Mesenchymal stem cell (in vitro differentiated cells and primary cell): ENCODE measurements at regions not wholly inside any gene's neighbourhood (a gene's known extent, or its start where the extent isn't known, plus 50 kb on each side); places are given as distances from the start of the nearest gene placed in this dataset.

ENCODE experiments used
- DNase-seq: peaks from one replicate; pipeline ENCODE4 v3.0.0-alpha.2; 2013
- H2AFZ ChIP-seq: one replicate; pipeline ENCODE4 v1.6.1; 2013; ENCODE audit warnings: low read depth, mild to moderate bottlenecking, control low read depth, inconsistent platforms, low read length, moderate library complexity
- H2AK5ac ChIP-seq: 2 replicates; pipeline ENCODE4 v1.6.1; 2013; ENCODE audit warnings: low read length, moderate library complexity, mild to moderate bottlenecking, inconsistent platforms; ENCODE audit not compliant: severe bottlenecking
- H2BK120ac ChIP-seq: one replicate; pipeline ENCODE4 v1.6.1; 2013; ENCODE audit warnings: low read depth, mild to moderate bottlenecking, inconsistent platforms, low read length, moderate library complexity
- H2BK12ac ChIP-seq, 2 experiments: one replicate each; pipeline ENCODE4 v1.6.1; 2013; ENCODE audit warnings: inconsistent platforms in 2 of 2, low read length in 2 of 2, mild to moderate bottlenecking in 2 of 2, moderate library complexity in 2 of 2, control low read depth in 1 of 2
- H2BK15ac ChIP-seq: one replicate; pipeline ENCODE4 v1.6.1; 2013; ENCODE audit warnings: mild to moderate bottlenecking, low read depth, inconsistent platforms; ENCODE audit not compliant: poor library complexity, severe bottlenecking
- H2BK5ac ChIP-seq: 2 replicates; pipeline ENCODE4 v1.6.1; 2013; ENCODE audit warnings: low read depth, mild to moderate bottlenecking, low read length, control low read depth, inconsistent platforms; ENCODE audit not compliant: poor library complexity, severe bottlenecking
- H3K14ac ChIP-seq, 2 experiments: one replicate each; pipeline ENCODE4 v1.6.1; 2013; ENCODE audit warnings: inconsistent platforms in 2 of 2, low read length in 2 of 2, control low read depth in 1 of 2, mild to moderate bottlenecking in 1 of 2, moderate library complexity in 1 of 2
- H3K18ac ChIP-seq, 2 experiments: one replicate each; pipeline ENCODE4 v1.6.1; 2013; ENCODE audit warnings: inconsistent platforms in 2 of 2, low read length in 2 of 2, control low read depth in 1 of 2, low read depth in 1 of 2, mild to moderate bottlenecking in 1 of 2
- H3K23ac ChIP-seq, 2 experiments: one replicate each; pipeline ENCODE4 v1.6.1; 2013; ENCODE audit warnings: inconsistent platforms in 2 of 2, low read length in 2 of 2, mild to moderate bottlenecking in 2 of 2, moderate library complexity in 2 of 2, control low read depth in 1 of 2
- H3K27ac ChIP-seq: 2 replicates; pipeline ENCODE4 v1.5.1; 2013; ENCODE audit warnings: mild to moderate bottlenecking, moderate library complexity, low read length, control low read depth, inconsistent platforms; ENCODE audit not compliant: poor library complexity, severe bottlenecking
- H3K27me3 ChIP-seq, 2 experiments: 2 replicates each; pipeline versions ENCODE4 v1.6.1 to v1.7.0; 2013; ENCODE audit warnings: low read length in 2 of 2, mild to moderate bottlenecking in 2 of 2, moderate library complexity in 2 of 2, control low read depth in 1 of 2, inconsistent platforms in 1 of 2; ENCODE audit not compliant: control insufficient read depth in 1 of 2, insufficient read depth in 1 of 2
- H3K36me3 ChIP-seq, 2 experiments: 2 replicates each; pipeline versions ENCODE4 v1.6.1 to v1.7.0; 2013; ENCODE audit warnings: low read length in 2 of 2, control low read depth in 1 of 2, inconsistent platforms in 1 of 2, low read depth in 1 of 2, mild to moderate bottlenecking in 1 of 2; ENCODE audit not compliant: insufficient read depth in 2 of 2, control insufficient read depth in 1 of 2
- H3K4ac ChIP-seq, 2 experiments: one replicate each; pipeline ENCODE4 v1.6.1; 2013; ENCODE audit warnings: inconsistent platforms in 2 of 2, low read length in 2 of 2, mild to moderate bottlenecking in 2 of 2, moderate library complexity in 2 of 2, control low read depth in 1 of 2, low read depth in 1 of 2
- H3K4me1 ChIP-seq: 2 replicates; pipeline ENCODE4 v1.6.1; 2013; ENCODE audit warnings: low read depth, low read length, control low read depth; ENCODE audit not compliant: control insufficient read depth, insufficient read depth
- H3K4me2 ChIP-seq: 2 replicates; pipeline ENCODE4 v1.6.1; 2013; ENCODE audit warnings: low read length, mild to moderate bottlenecking, inconsistent platforms; ENCODE audit not compliant: poor library complexity, severe bottlenecking
- H3K4me3 ChIP-seq, 2 experiments: 2 replicates each; pipeline versions ENCODE4 v1.5.1 to v1.7.0; 2013; ENCODE audit warnings: low read length in 2 of 2, mild to moderate bottlenecking in 2 of 2, control low read depth in 1 of 2, low read depth in 1 of 2; ENCODE audit not compliant: insufficient read depth in 1 of 2
- H3K79me1 ChIP-seq: replicated peaks from 2 replicates; pipeline ENCODE4 v1.6.1; 2013; ENCODE audit warnings: mild to moderate bottlenecking, control low read depth, low read length, inconsistent platforms; ENCODE audit not compliant: poor library complexity, severe bottlenecking
- H3K9ac ChIP-seq: 2 replicates; pipeline ENCODE4 v1.7.0; 2013; ENCODE audit warnings: mild to moderate bottlenecking, low read length, moderate library complexity
- H3K9me3 ChIP-seq: 2 replicates; pipeline ENCODE4 v1.7.0; 2013; ENCODE audit warnings: mild to moderate bottlenecking, low read length; ENCODE audit not compliant: control insufficient read depth
- H4K8ac ChIP-seq: one replicate; pipeline ENCODE4 v1.6.1; 2013; ENCODE audit warnings: inconsistent platforms, mild to moderate bottlenecking, low read length, moderate library complexity
- H4K91ac ChIP-seq: one replicate; pipeline ENCODE4 v1.6.1; 2013; ENCODE audit warnings: mild to moderate bottlenecking, low read length, inconsistent platforms
- WGBS: methylation state at CpG from one replicate; pipeline ENCODE4 v1.1.7; 2013; ENCODE audit warnings: mixed read lengths; 5-methylcytosine and 5-hydroxymethylcytosine counted together

DNA sequence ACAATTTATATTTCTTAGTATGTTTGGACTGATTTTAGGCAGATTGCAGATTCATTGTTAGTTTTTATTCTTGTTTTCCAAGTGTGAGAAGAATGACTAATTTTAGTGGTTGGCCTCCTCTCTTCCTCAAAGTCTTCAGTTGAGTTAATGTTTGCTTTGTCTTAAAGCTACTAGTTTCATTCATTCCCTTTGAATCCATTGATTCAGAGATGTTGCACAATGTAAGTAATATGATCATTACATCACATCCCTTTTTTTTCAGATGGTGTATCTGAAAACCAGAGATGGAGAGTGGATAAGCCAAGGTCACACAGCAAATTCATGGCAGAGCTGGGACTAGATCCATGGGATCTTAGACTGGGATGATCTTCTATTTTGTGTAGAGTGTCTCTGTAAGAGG is 577.5 kb downstream of the BCL11B start:
- H2BK12ac ChIP-seq: no peak overlapping the region
- no peak for DNase-seq
- no peak overlapping the region for H4K91ac ChIP-seq
- H3K27ac ChIP-seq: no peak overlapping the region
- H3K36me3 ChIP-seq: no peaks in the 10 kb centered on the region
- no peak overlapping the region for H3K4me3 ChIP-seq
- H3K4me1 ChIP-seq: no peaks in the 10 kb centered on the region
- H2BK15ac ChIP-seq: no peak overlapping the region
- no peak overlapping the region for H3K18ac ChIP-seq
- no peak overlapping the region for H2BK120ac ChIP-seq
- no peak overlapping the region for H4K8ac ChIP-seq
- no peak overlapping the region for H2AFZ ChIP-seq
- H2AK5ac ChIP-seq: no peak overlapping the region
- H3K79me1 ChIP-seq: no peaks in the 10 kb centered on the region
- no peak overlapping the region for H3K4me2 ChIP-seq
- no peak overlapping the region for H2BK5ac ChIP-seq
- no peak overlapping the region for H3K23ac ChIP-seq
- no peak overlapping the region for H3K4ac ChIP-seq
- H3K14ac ChIP-seq: no peak overlapping the region
- no peaks in the 10 kb centered on the region for H3K27me3 ChIP-seq
- peaks cover 10% of the 10 kb centered on the region for H3K9me3 ChIP-seq
- no peak overlapping the region for H3K9ac ChIP-seq

- Histone ChIP-seq H3K4me1 (no peaks in the 10 kb centered on the region), H3K27me3 (no peaks in the 10 kb centered on the region), H4K8ac (no peak overlapping the region), H3K36me3 (no peaks in the 10 kb centered on the region), H2AFZ (no peak overlapping the region), H3K18ac (no peak overlapping the region), H3K4me3 (no peak overlapping the region), H4K91ac (no peak overlapping the region), H2AK5ac (no peak overlapping the region), H3K23ac (no peak overlapping the region), H3K27ac (no peak overlapping the region), H3K14ac (no peak overlapping the region), H3K4me2 (no peak overlapping the region), H3K9ac (no peak overlapping the region), H3K4ac (no peak overlapping the region), H3K9me3 (peaks cover 10% of the 10 kb centered on the region), H2BK120ac (no peak overlapping the region), H2BK12ac (no peak overlapping the region), H3K79me1 (no peaks in the 10 kb centered on the region), H2BK15ac (no peak overlapping the region), H2BK5ac (no peak overlapping the region)
- 72% methylated on average over 1 of the region's 1 CpG for WGBS
- no peak for DNase-seq
These were observed 576.2 kb downstream of the BCL11B start for GRCh38 chr14:98695809-98696208.

DNA sequence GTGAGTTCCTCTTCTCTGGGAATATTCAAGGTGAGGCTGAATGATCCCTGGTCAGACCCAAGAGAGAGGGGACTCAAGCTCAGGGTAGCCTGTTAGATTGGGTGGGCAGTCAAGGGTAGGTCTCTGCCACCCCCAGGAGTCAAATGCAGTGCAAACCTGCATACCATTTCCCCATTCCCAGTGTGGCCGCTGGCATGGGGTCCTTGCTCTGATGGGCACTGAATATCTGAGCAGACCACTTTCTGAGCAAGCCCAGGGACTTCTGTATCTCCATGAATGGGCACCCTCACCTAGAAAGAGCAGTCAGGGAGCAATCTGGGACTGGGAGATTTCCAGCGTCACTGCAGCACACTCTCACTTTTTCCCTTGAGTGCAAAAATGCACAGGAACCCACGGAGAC is 573.7 kb downstream of the BCL11B start:
- Histone ChIP-seq H3K4ac (no peak overlapping the region), H3K4me3 (no peak overlapping the region), H2BK15ac (no peak overlapping the region), H3K27me3 (no peaks in the 10 kb centered on the region), H3K79me1 (no peaks in the 10 kb centered on the region), H3K36me3 (no peaks in the 10 kb centered on the region), H2AFZ (no peak overlapping the region), H2AK5ac (no peak overlapping the region), H3K9ac (no peak overlapping the region), H2BK12ac (no peak overlapping the region), H3K4me2 (no peak overlapping the region), H4K91ac (no peak overlapping the region), H2BK5ac (no peak overlapping the region), H4K8ac (no peak overlapping the region), H3K4me1 (no peaks in the 10 kb centered on the region), H3K18ac (no peak overlapping the region), H3K23ac (no peak overlapping the region), H2BK120ac (no peak overlapping the region), H3K27ac (no peak overlapping the region), H3K9me3 (peaks cover 7% of the 10 kb centered on the region), H3K14ac (no peak overlapping the region)
- no peak for DNase-seq
- 54% methylated on average over 3 of the region's 3 CpGs for WGBS

- Histone ChIP-seq H3K14ac (no peak overlapping the region), H3K23ac (no peak overlapping the region), H3K4me3 (no peak overlapping the region), H2BK15ac (no peak overlapping the region), H3K4me1 (no peaks in the 10 kb centered on the region), H3K4me2 (no peak overlapping the region), H4K91ac (no peak overlapping the region), H3K36me3 (no peaks in the 10 kb centered on the region), H4K8ac (no peak overlapping the region), H2BK12ac (no peak overlapping the region), H3K18ac (no peak overlapping the region), H3K4ac (no peak overlapping the region), H3K27me3 (no peaks in the 10 kb centered on the region), H3K9me3 (peaks cover 5% of the 10 kb centered on the region), H2AK5ac (no peak overlapping the region), H3K9ac (no peak overlapping the region), H2AFZ (no peak overlapping the region), H2BK120ac (no peak overlapping the region), H2BK5ac (no peak overlapping the region), H3K27ac (no peak overlapping the region), H3K79me1 (no peaks in the 10 kb centered on the region)
- DNase-seq: no peak
- 78% methylated on average over 2 of the region's 3 CpGs for WGBS
These were observed 571.2 kb downstream of the BCL11B start for GRCh38 chr14:98700748-98701147.
